RWPE2 (cell line): ENCODE measurements at regions not wholly inside any gene's neighbourhood (a gene's known extent, or its start where the extent isn't known, plus 50 kb on each side); places are given as distances from the start of the nearest gene placed in this dataset.

ENCODE experiments used
- ATAC-seq: fragments of 200-7000 bp; cut with Tn5 transposase; 3 replicates; pipeline ENCODE4 v1.9.1; 2021; ENCODE audit warnings: low read depth
- DNase-seq: peaks from one replicate; pipeline ENCODE4 v3.0.0-alpha.2; 2020; ENCODE audit warnings: low spot score
- H3K27ac ChIP-seq: fragments of 450-650 bp; 2 replicates; pipeline ENCODE4 v1.5.1; 2017; ENCODE audit warnings: mild to moderate bottlenecking; ENCODE audit not compliant: poor library complexity, severe bottlenecking
- H3K27me3 ChIP-seq: fragments of 250-450 bp; sonication (Bioruptor Pico); 2 replicates; pipeline ENCODE4 v1.5.1; 2021; ENCODE audit warnings: mild to moderate bottlenecking, moderate library complexity; ENCODE audit not compliant: insufficient read depth, poor library complexity, severe bottlenecking
- H3K36me3 ChIP-seq: fragments of 250-450 bp; sonication (Bioruptor Pico); 2 replicates; pipeline ENCODE4 v1.5.1; 2020; ENCODE audit warnings: low read depth, mild to moderate bottlenecking, moderate library complexity
- H3K4me1 ChIP-seq: fragments of 250-450 bp; sonication (Bioruptor Pico); 2 replicates; pipeline ENCODE4 v1.5.1; 2021; ENCODE audit warnings: mild to moderate bottlenecking, moderate library complexity; ENCODE audit not compliant: insufficient read depth, poor library complexity, severe bottlenecking
- H3K4me3 ChIP-seq: fragments of 250-450 bp; sonication (Bioruptor Pico); 2 replicates; pipeline ENCODE4 v1.5.1; 2021; ENCODE audit warnings: mild to moderate bottlenecking, moderate library complexity; ENCODE audit not compliant: severe bottlenecking
- H3K9me3 ChIP-seq: fragments of 250-450 bp; sonication (Bioruptor Pico); 2 replicates; pipeline ENCODE4 v1.5.1; 2021; ENCODE audit warnings: mild to moderate bottlenecking, moderate library complexity; ENCODE audit not compliant: severe bottlenecking
- CTCF ChIP-seq: fragments of 450-650 bp; IDR thresholded peaks from one replicate; pipeline ENCODE4 v1.5.1; 2017; ENCODE audit warnings: mild to moderate bottlenecking, moderate library complexity; ENCODE audit not compliant: poor library complexity, severe bottlenecking

GRCh38 chr3:166223120-166223519 lies 385.9 kb upstream of the BCHE start:
- DNase-seq (no peak), ATAC-seq (no peak)
- H3K27ac ChIP-seq, result no peak overlapping the region
- no peak for TF ChIP-seq CTCF
- H3K36me3 ChIP-seq, result no peaks in the 10 kb centered on the region
- no peaks in the 10 kb centered on the region for H3K9me3 ChIP-seq
- H3K4me3 ChIP-seq, result no peak overlapping the region
- H3K4me1 ChIP-seq, result no peaks in the 10 kb centered on the region
- no peaks in the 10 kb centered on the region for H3K27me3 ChIP-seq

- Histone ChIP-seq H3K4me1 (no peaks in the 10 kb centered on the region), H3K27ac (no peak overlapping the region), H3K36me3 (no peaks in the 10 kb centered on the region), H3K4me3 (no peak overlapping the region), H3K27me3 (no peaks in the 10 kb centered on the region), H3K9me3 (no peaks in the 10 kb centered on the region)
- DNase-seq, result no peak
- no peak for ATAC-seq
- TF ChIP-seq CTCF, result no peak
Observed at GRCh38 chr3:166211451-166211850, 374.2 kb upstream of the BCHE start.

- no peaks in the 10 kb centered on the region for H3K9me3 ChIP-seq
- DNase-seq, result no peak
- H3K27me3 ChIP-seq, result no peaks in the 10 kb centered on the region
- TF ChIP-seq CTCF, result no peak
- no peak overlapping the region for H3K27ac ChIP-seq
- H3K4me1 ChIP-seq, result no peaks in the 10 kb centered on the region
- H3K4me3 ChIP-seq, result no peak overlapping the region
- no peak for ATAC-seq
- no peaks in the 10 kb centered on the region for H3K36me3 ChIP-seq
Observed at GRCh38 chr3:166209701-166210100, 372.5 kb upstream of the BCHE start.

GRCh38 chr3:166205158-166205557 lies 367.9 kb upstream of the BCHE start:
- no peak overlapping the region for H3K27ac ChIP-seq
- no peak for DNase-seq
- no peak for ATAC-seq

GRCh38 chr3:166201476-166201875 lies 364.3 kb upstream of the BCHE start:
- ATAC-seq, result no peak
- Histone ChIP-seq H3K36me3 (no peaks in the 10 kb centered on the region), H3K4me3 (no peak overlapping the region), H3K9me3 (no peaks in the 10 kb centered on the region), H3K27ac (no peak overlapping the region), H3K4me1 (no peaks in the 10 kb centered on the region), H3K27me3 (no peaks in the 10 kb centered on the region)
- no peak for DNase-seq
- TF ChIP-seq CTCF, result no peak

More at GRCh38 chr3:166205158-166205557, 367.9 kb upstream of the BCHE start:
- Histone ChIP-seq H3K27me3 (no peaks in the 10 kb centered on the region), H3K4me1 (no peaks in the 10 kb centered on the region), H3K9me3 (no peaks in the 10 kb centered on the region), H3K36me3 (no peaks in the 10 kb centered on the region), H3K4me3 (no peak overlapping the region)
- no peak for TF ChIP-seq CTCF
